HepG2 (cell line): ENCODE measurements at regions not wholly inside any gene's neighbourhood (a gene's known extent, or its start where the extent isn't known, plus 50 kb on each side); places are given as distances from the start of the nearest gene placed in this dataset.

Experiments
- ATAC-seq: fragments of 200-7000 bp; cut with Tn5 transposase; 3 replicates; pipeline ENCODE4 v1.9.1; 2020; ENCODE audit warnings: mild to moderate bottlenecking, moderate library complexity
- BruUV-seq: library from RNA; stranded (reverse); fragments of 400-500 nt; replicated peaks from 2 replicates; lab custom pipeline; 2021; lab: Mats Ljungman, UMichigan
- CTCF ChIA-PET: fragments of 300-600 bp; formaldehyde crosslinking; extraction: SDS; loops from one replicate; lab custom pipeline; 2021; ENCODE audit warnings: low total read pairs, inconsistent platforms, low intra/inter-chr PET ratio; lab: Yijun Ruan, JAX
- POLR2A ChIA-PET: fragments of 350-600 bp; sonication (Branson Sonifier 250); formaldehyde crosslinking; loops from one replicate; lab custom pipeline; 2020; ENCODE audit warnings: antibody characterized with exemption, inconsistent platforms; lab: Yijun Ruan, JAX
- DNase-seq: peaks from one replicate; pipeline ENCODE4 v3.0.0-alpha.2; 2015; ENCODE audit warnings: low spot score
- FAIRE-seq: peaks from 3 replicates; lab custom pipeline; 2011; peaks lifted over from hg19 to GRCh38; lab: Jason Lieb, UNC
- H2AFZ ChIP-seq: one replicate; pipeline ENCODE4 v1.6.1; 2011; ENCODE audit warnings: low read length, inconsistent platforms
- H3K27ac ChIP-seq: fragments of 300-600 bp; 3 replicates; pipeline ENCODE4 v1.8.0; 2011; ENCODE audit warnings: mixed run types, mild to moderate bottlenecking, mixed read lengths, low read length, inconsistent platforms; ENCODE audit not compliant: insufficient read depth; ENCODE audit errors: extremely low read length
- H3K27me3 ChIP-seq, 2 experiments: fragments of 200-600 bp in 1 of 2; 2 replicates in 1 of 2; 3 replicates in 1 of 2; pipeline versions ENCODE4 v1.6.0 to v1.8.0; 2011; ENCODE audit warnings: low read length in 2 of 2, mild to moderate bottlenecking in 2 of 2, moderate library complexity in 2 of 2, inconsistent platforms in 1 of 2; ENCODE audit not compliant: insufficient read depth in 2 of 2, control insufficient read depth in 1 of 2
- H3K36me3 ChIP-seq, 2 experiments: fragments of 200-600 bp in 1 of 2; replicated peaks in 1 of 2; 2 replicates in 1 of 2; 3 replicates in 1 of 2; pipeline versions ENCODE4 v1.5.1 to v1.8.0; 2011; ENCODE audit warnings: low read length in 2 of 2, inconsistent platforms in 1 of 2; ENCODE audit not compliant: insufficient read depth in 2 of 2, control insufficient read depth in 1 of 2
- H3K4me1 ChIP-seq: 2 replicates; pipeline ENCODE4 v1.5.1; 2012; ENCODE audit warnings: low read length, inconsistent platforms; ENCODE audit not compliant: insufficient read depth
- H3K4me2 ChIP-seq: 2 replicates; pipeline ENCODE4 v1.6.0; 2011; ENCODE audit warnings: low read depth, low read length, inconsistent platforms
- H3K4me3 ChIP-seq, 3 experiments: fragments of 200-600 bp in 1 of 3; sonication (generic), shearing (Covaris generic) in 1 of 3; replicated peaks in 1 of 3; 2 replicates each; pipeline ENCODE4 v1.5.1; 2011 to 2016; ENCODE audit warnings: low read length in 3 of 3, inconsistent platforms in 2 of 3, low read depth in 2 of 3, mild to moderate bottlenecking in 2 of 3, control low read depth in 1 of 3, mixed read lengths in 1 of 3; ENCODE audit not compliant: insufficient read depth in 1 of 3
- H3K79me2 ChIP-seq: one replicate; pipeline ENCODE4 v1.6.1; 2011; ENCODE audit warnings: low read length, inconsistent platforms; ENCODE audit not compliant: insufficient read depth
- H3K9ac ChIP-seq: 2 replicates; pipeline ENCODE4 v1.6.0; 2011; ENCODE audit warnings: mild to moderate bottlenecking, low read depth, low read length, inconsistent platforms; ENCODE audit not compliant: insufficient read depth
- H3K9me3 ChIP-seq: 2 replicates; pipeline ENCODE4 v1.5.1; 2012; ENCODE audit warnings: mild to moderate bottlenecking, low read length
- H4K20me1 ChIP-seq: 2 replicates; pipeline ENCODE4 v1.6.0; 2011; ENCODE audit warnings: inconsistent platforms, mild to moderate bottlenecking, low read length, moderate library complexity; ENCODE audit not compliant: insufficient read depth
- ATM ChIP-seq: fragments of 450-650 bp; IDR thresholded peaks from 2 replicates; pipeline ENCODE4 v1.7.1; 2017; ENCODE audit warnings: mild to moderate bottlenecking, borderline replicate concordance
- FOXO1 ChIP-seq: sonication (generic); formaldehyde crosslinking; IDR thresholded peaks from 2 replicates; pipeline ENCODE4 v1.4.0; 2020; ENCODE audit warnings: missing genetic modification reagents
- HDAC1 ChIP-seq: sonication (generic); formaldehyde crosslinking; IDR thresholded peaks from 2 replicates; pipeline ENCODE4 v1.5.1; 2020; ENCODE audit warnings: mild to moderate bottlenecking, missing genetic modification reagents
- HOXA5 ChIP-seq: sonication (generic); formaldehyde crosslinking; IDR thresholded peaks from 2 replicates; pipeline ENCODE4 v1.4.0; 2020; ENCODE audit warnings: missing genetic modification reagents
- IKZF1 ChIP-seq: fragments of 450-650 bp; IDR thresholded peaks from 2 replicates; pipeline ENCODE4 v1.7.1; 2016
- KLF13 ChIP-seq: sonication (generic); formaldehyde crosslinking; IDR thresholded peaks from 2 replicates; pipeline ENCODE4 v1.4.0; 2020; ENCODE audit warnings: mild to moderate bottlenecking, missing genetic modification reagents
- MYC ChIP-seq: sonication (generic); formaldehyde crosslinking; IDR thresholded peaks from 2 replicates; pipeline ENCODE4 v1.9.0; 2021; ENCODE audit warnings: missing genetic modification reagents, borderline replicate concordance
- NFAT5 ChIP-seq: sonication (generic); formaldehyde crosslinking; IDR thresholded peaks from 2 replicates; pipeline ENCODE4 v1.4.0; 2020; ENCODE audit warnings: missing genetic modification reagents
- SETDB1 ChIP-seq: sonication (generic); formaldehyde crosslinking; IDR thresholded peaks from 2 replicates; pipeline ENCODE4 v1.5.1; 2020; ENCODE audit warnings: missing genetic modification reagents, mild to moderate bottlenecking, borderline replicate concordance
- SOX13 ChIP-seq, 3 experiments: fragments of 450-650 bp in 1 of 3; sonication (generic) in 1 of 3; formaldehyde crosslinking in 1 of 3; IDR thresholded peaks in 2 of 3; conservative IDR thresholded peaks in 1 of 3; 2 replicates each; pipeline versions ENCODE4 v1.5.0 to v1.6.1; 2016 to 2020; ENCODE audit warnings: antibody characterized with exemption in 1 of 3, mild to moderate bottlenecking in 1 of 3, missing compliant biosample characterization in 1 of 3, missing genetic modification reagents in 1 of 3, moderate library complexity in 1 of 3
- ZNF33B ChIP-seq: sonication (generic); formaldehyde crosslinking; IDR thresholded peaks from 2 replicates; pipeline ENCODE4 v1.5.1; 2020; ENCODE audit warnings: mild to moderate bottlenecking, missing genetic modification reagents
- ZNF7 ChIP-seq: IDR thresholded peaks from 2 replicates; pipeline ENCODE4 v1.6.1; 2016; ENCODE audit warnings: missing biosample characterization, missing genetic modification reagents
- WGBS: methylation state at CpG from one replicate; pipeline ENCODE4 v1.1.6; 2017; ENCODE audit warnings: low lambda C conversion rate; 5-methylcytosine and 5-hydroxymethylcytosine counted together
- in situ Hi-C: cut with HindIII; loops from 2 replicates; pipeline ENCODE4 v1.10.0; 2017; ENCODE audit warnings: low pct_unique_long_range_greater_than_20kb; ENCODE audit not compliant: extremely low pct_ligation_motif_present
- intact Hi-C: fragments of 100-400 bp; cut with micrococcal nuclease; formaldehyde crosslinking; loops from one replicate; pipeline ENCODE4 v1.10.0; 2022; ENCODE audit not compliant: unreplicated experiment

- no peak for FAIRE-seq
- intact Hi-C loops, result no loop called here
Measured at GRCh38 chr5:127216143-127216542, 74.5 kb upstream of the MEGF10 start.

More at GRCh38 chr5:127216143-127216542, 74.5 kb upstream of the MEGF10 start:
- WGBS, result 0% methylated on average over 2 of the region's 2 CpGs
- Histone ChIP-seq H3K9ac (no peak overlapping the region), H3K27me3 (no peaks in the 10 kb centered on the region; a peak in 1 of 5 replicates), H3K9me3 (no peaks in the 10 kb centered on the region), H3K36me3 (no peaks in the 10 kb centered on the region), H3K4me3 (no peak overlapping the region), H2AFZ (no peak overlapping the region), H3K4me2 (no peak overlapping the region), H3K4me1 (no peaks in the 10 kb centered on the region), H3K79me2 (no peaks in the 10 kb centered on the region), H4K20me1 (no peaks in the 10 kb centered on the region), H3K27ac (no peak overlapping the region)
- no peak for ATAC-seq
- in situ Hi-C loops, result no loop called here
- no peak for DNase-seq
- CTCF ChIA-PET, result no interaction called here
- POLR2A ChIA-PET, result no interaction called here
- TF ChIP-seq ZNF33B (CRISPR knock-in tag), result no peak
- TF ChIP-seq ATM, result no peak
- TF ChIP-seq FOXO1 (CRISPR knock-in tag), result no peak
- no peak for TF ChIP-seq SOX13 (IDR thresholded peaks at IDR 0.05)
- no peak for TF ChIP-seq SOX13 (CRISPR knock-in tag; conservative IDR thresholded peaks at IDR 0.05 in 1 of 2, IDR thresholded peaks at IDR 0.05 in 1 of 2)
- no peak for TF ChIP-seq SETDB1 (CRISPR knock-in tag)
- TF ChIP-seq ZNF7 (CRISPR knock-in tag), result no peak
- no peak for TF ChIP-seq MYC (CRISPR knock-in tag)
- TF ChIP-seq IKZF1, result no peak
- TF ChIP-seq HDAC1 (CRISPR knock-in tag), result no peak
- TF ChIP-seq HOXA5, result no peak
- TF ChIP-seq NFAT5 (CRISPR knock-in tag), result no peak
- no peak for TF ChIP-seq KLF13 (CRISPR knock-in tag)
- BruUV-seq, result no TSS peak
